Omental fat pad (tissue), 3 donors: ENCODE measurements at regions not wholly inside any gene's neighbourhood (a gene's known extent, or its start where the extent isn't known, plus 50 kb on each side); places are given as distances from the start of the nearest gene placed in this dataset.

Experiments
- ATAC-seq: fragments of 150-250 bp; one replicate; pipeline ENCODE4 v1.9.1; 2016; ENCODE audit warnings: mild to moderate bottlenecking, moderate library complexity; ENCODE audit not compliant: low FRiP score
- DNase-seq: peaks from one replicate; pipeline ENCODE4 v3.0.0-alpha.2; 2019; ENCODE audit warnings: low spot score
- CTCF ChIP-seq, 3 donors: fragments of 450-650 bp; IDR thresholded peaks; one replicate each; pipeline ENCODE4 v1.5.1; 2016 to 2017; ENCODE audit warnings: antibody characterized with exemption in 3 of 3, mild to moderate bottlenecking in 3 of 3, moderate library complexity in 2 of 3

- no peak for DNase-seq
- no peak for ATAC-seq
- no peak for TF ChIP-seq CTCF (IDR thresholded peaks at IDR 0.05)
These were observed 109.2 kb upstream of the MCHR2 start for GRCh38 chr6:100103194-100103593.

- no peak for TF ChIP-seq CTCF (IDR thresholded peaks at IDR 0.05)
- no peak for ATAC-seq
These were observed 107.6 kb upstream of the MCHR2 start for GRCh38 chr6:100101644-100102043.

GRCh38 chr6:100100776-100101175, 106.8 kb upstream of the MCHR2 start:
- ATAC-seq (no peak), DNase-seq (no peak)
- TF ChIP-seq CTCF (IDR thresholded peaks at IDR 0.05), result no peak

More at GRCh38 chr6:100101644-100102043, 107.6 kb upstream of the MCHR2 start:
- no peak for DNase-seq

- ATAC-seq (no peak), DNase-seq (no peak)
- TF ChIP-seq CTCF (IDR thresholded peaks at IDR 0.05), result no peak
These were observed 105.4 kb upstream of the MCHR2 start for GRCh38 chr6:100099189-100100074.

- DNase-seq (no peak), ATAC-seq (no peak)
- no peak for TF ChIP-seq CTCF (IDR thresholded peaks at IDR 0.05)
These were observed 102.9 kb upstream of the MCHR2 start for GRCh38 chr6:100096936-100097335.

GRCh38 chr6:100096341-100096740, 102.3 kb upstream of the MCHR2 start:
- no peak for DNase-seq
- no peak for ATAC-seq
- no peak for TF ChIP-seq CTCF (IDR thresholded peaks at IDR 0.05)

- TF ChIP-seq CTCF (IDR thresholded peaks at IDR 0.05), result no peak
- no peak for DNase-seq
- ATAC-seq, result no peak
These were observed 99.4 kb upstream of the MCHR2 start for GRCh38 chr6:100093405-100093804.
